HCT116 (cell line): ENCODE measurements at regions not wholly inside any gene's neighbourhood (a gene's known extent, or its start where the extent isn't known, plus 50 kb on each side); places are given as distances from the start of the nearest gene placed in this dataset.

ENCODE experiments used
- CTCF ChIP-seq, 3 experiments: fragments of 200-600 bp in 1 of 3; sonication (generic) in 1 of 3; IDR thresholded peaks in 2 of 3; conservative IDR thresholded peaks in 1 of 3; 2 replicates each; pipeline ENCODE4 v1.5.1; 2012 to 2017; ENCODE audit warnings: low read depth in 2 of 3, low read length in 2 of 3, antibody characterized with exemption in 1 of 3, borderline replicate concordance in 1 of 3, control low read depth in 1 of 3, mild to moderate bottlenecking in 1 of 3, mixed read lengths in 1 of 3, mixed run types in 1 of 3, moderate library complexity in 1 of 3; ENCODE audit not compliant: insufficient read depth in 1 of 3
- EZH2 ChIP-seq: fragments of 200-600 bp; sonication (generic); IDR thresholded peaks from 2 replicates; pipeline ENCODE4 v1.6.1; 2017; ENCODE audit warnings: antibody characterized with exemption, mixed run types
- FOSL1 ChIP-seq: IDR thresholded peaks from 2 replicates; pipeline ENCODE4 v1.6.1; 2012; ENCODE audit warnings: low read depth
- POLR2AphosphoS5 ChIP-seq: IDR thresholded peaks from 2 replicates; pipeline ENCODE4 v1.6.1; 2011; ENCODE audit warnings: mild to moderate bottlenecking, low read depth, low read length, moderate library complexity
- REST ChIP-seq: IDR thresholded peaks from 2 replicates; pipeline ENCODE4 v1.6.1; 2012; ENCODE audit warnings: low read depth
- SP1 ChIP-seq: IDR thresholded peaks from 2 replicates; pipeline ENCODE4 v1.6.1; 2012; ENCODE audit warnings: low read depth

GRCh38 chr12:90299121-90299520 is 590.5 kb upstream of the ATP2B1 start:
- TF ChIP-seq EZH2 (no peak), CTCF (IDR thresholded peaks at IDR 0.05 in 2 of 3, conservative IDR thresholded peaks at IDR 0.05 in 1 of 3; ENCODE audit: borderline replicate concordance in 1 of 3, insufficient read depth in 1 of 3, low read depth in 2 of 3, low read length in 2 of 3) (no peak), REST (no peak), POLR2AphosphoS5 (no peak), FOSL1 (no peak), SP1 (no peak)
